ENCODE measurements at regions not wholly inside any gene's neighbourhood (a gene's known extent, or its start where the extent isn't known, plus 50 kb on each side); places are given as distances from the start of the nearest gene placed in this dataset.

GRCh38 chr2:160657196-160657595, 163.6 kb upstream of the RBMS1 start:
- DNase-seq (ENCODE audit: low read depth): no peak
- in situ Hi-C loops (cut with HindIII; ENCODE audit: low pct_unique_long_range_greater_than_20kb, low sequenced_read_pairs): no loop called here

GRCh38 chr2:160658851-160659250, 165.2 kb upstream of the RBMS1 start:
- in situ Hi-C loops (cut with HindIII; ENCODE audit: low pct_unique_long_range_greater_than_20kb, low sequenced_read_pairs): no loop called here
- no peak for DNase-seq (ENCODE audit: low read depth)

- no peak for DNase-seq (ENCODE audit: low read depth)
These were observed 167.1 kb upstream of the RBMS1 start for GRCh38 chr2:160660741-160661140.

GRCh38 chr2:160664603-160665140, 171.1 kb upstream of the RBMS1 start:
- peak; percentile 9 for DNase-seq (ENCODE audit: low read depth)
- in situ Hi-C loops (cut with HindIII; ENCODE audit: low pct_unique_long_range_greater_than_20kb, low sequenced_read_pairs): no loop called here

More at GRCh38 chr2:160660741-160661140, 167.1 kb upstream of the RBMS1 start:
- in situ Hi-C loops (cut with HindIII; ENCODE audit: low pct_unique_long_range_greater_than_20kb, low sequenced_read_pairs): no loop called here

GRCh38 chr2:160666154-160667060, 172.8 kb upstream of the RBMS1 start:
- peak; percentile 88 for DNase-seq (ENCODE audit: low read depth)
- in situ Hi-C loops (cut with HindIII; ENCODE audit: low pct_unique_long_range_greater_than_20kb, low sequenced_read_pairs): no loop called here

- in situ Hi-C loops (cut with HindIII; ENCODE audit: low pct_unique_long_range_greater_than_20kb, low sequenced_read_pairs): no loop called here
- DNase-seq (ENCODE audit: low read depth): no peak
These were observed 174.2 kb upstream of the RBMS1 start for GRCh38 chr2:160667811-160668210.

GRCh38 chr2:160670618-160671017, 177.0 kb upstream of the RBMS1 start:
- in situ Hi-C loops (cut with HindIII; ENCODE audit: low pct_unique_long_range_greater_than_20kb, low sequenced_read_pairs): no loop called here

GRCh38 chr2:160672211-160672610, 178.6 kb upstream of the RBMS1 start:
- in situ Hi-C loops (cut with HindIII; ENCODE audit: low pct_unique_long_range_greater_than_20kb, low sequenced_read_pairs): no loop called here
- no peak for DNase-seq (ENCODE audit: low read depth)

More at GRCh38 chr2:160670618-160671017, 177.0 kb upstream of the RBMS1 start:
- no peak for DNase-seq (ENCODE audit: low read depth)

GRCh38 chr2:160674146-160674750, 180.6 kb upstream of the RBMS1 start:
- in situ Hi-C loops (cut with HindIII; ENCODE audit: low pct_unique_long_range_greater_than_20kb, low sequenced_read_pairs): no loop called here

GRCh38 chr2:160679686-160680085, 186.1 kb upstream of the RBMS1 start:
- DNase-seq (ENCODE audit: low read depth): no peak
- in situ Hi-C loops (cut with HindIII; ENCODE audit: low pct_unique_long_range_greater_than_20kb, low sequenced_read_pairs): no loop called here

More at GRCh38 chr2:160674146-160674750, 180.6 kb upstream of the RBMS1 start:
- DNase-seq (ENCODE audit: low read depth): no peak

- in situ Hi-C loops (cut with HindIII; ENCODE audit: low pct_unique_long_range_greater_than_20kb, low sequenced_read_pairs): no loop called here
- no peak for DNase-seq (ENCODE audit: low read depth)
These were observed 186.7 kb upstream of the RBMS1 start for GRCh38 chr2:160680294-160680693.

- DNase-seq (ENCODE audit: low read depth): no peak
- in situ Hi-C loops (cut with HindIII; ENCODE audit: low pct_unique_long_range_greater_than_20kb, low sequenced_read_pairs): no loop called here
These were observed 187.4 kb upstream of the RBMS1 start for GRCh38 chr2:160680974-160681373.

GRCh38 chr2:160683206-160683605, 189.6 kb upstream of the RBMS1 start:
- DNase-seq (ENCODE audit: low read depth): no peak
- in situ Hi-C loops (cut with HindIII; ENCODE audit: low pct_unique_long_range_greater_than_20kb, low sequenced_read_pairs): no loop called here

GRCh38 chr2:160687629-160688028, 194.0 kb upstream of the RBMS1 start:
- DNase-seq (ENCODE audit: low read depth): no peak
- in situ Hi-C loops (cut with HindIII; ENCODE audit: low pct_unique_long_range_greater_than_20kb, low sequenced_read_pairs): no loop called here

- DNase-seq (ENCODE audit: low read depth): peak; percentile 4
- in situ Hi-C loops (cut with HindIII; ENCODE audit: low pct_unique_long_range_greater_than_20kb, low sequenced_read_pairs): no loop called here
These were observed 195.8 kb upstream of the RBMS1 start for GRCh38 chr2:160689441-160689840.

- in situ Hi-C loops (cut with HindIII; ENCODE audit: low pct_unique_long_range_greater_than_20kb, low sequenced_read_pairs): no loop called here
These were observed 200.6 kb upstream of the RBMS1 start for GRCh38 chr2:160694221-160694620.

GRCh38 chr2:160694631-160695030, 201.0 kb upstream of the RBMS1 start:
- in situ Hi-C loops (cut with HindIII; ENCODE audit: low pct_unique_long_range_greater_than_20kb, low sequenced_read_pairs): no loop called here

More at GRCh38 chr2:160694221-160694620, 200.6 kb upstream of the RBMS1 start:
- no peak for DNase-seq (ENCODE audit: low read depth)

GRCh38 chr2:160695402-160696086, 201.9 kb upstream of the RBMS1 start:
- in situ Hi-C loops (cut with HindIII; ENCODE audit: low pct_unique_long_range_greater_than_20kb, low sequenced_read_pairs): no loop called here
- DNase-seq (ENCODE audit: low read depth): no peak

More at GRCh38 chr2:160694631-160695030, 201.0 kb upstream of the RBMS1 start:
- no peak for DNase-seq (ENCODE audit: low read depth)

- no peak for DNase-seq (ENCODE audit: low read depth)
- in situ Hi-C loops (cut with HindIII; ENCODE audit: low pct_unique_long_range_greater_than_20kb, low sequenced_read_pairs): no loop called here
These were observed 202.5 kb upstream of the RBMS1 start for GRCh38 chr2:160696087-160696452.

All from Caki2 (cell line).